ENCODE measurements at regions not wholly inside any gene's neighbourhood (a gene's known extent, or its start where the extent isn't known, plus 50 kb on each side); places are given as distances from the start of the nearest gene placed in this dataset.
"Not testable (repeated sequence)": the region's sequence is repeated elsewhere in the genome, so short reads cannot be mapped to it uniquely, and the experiment has no call there.

GRCh38 chr1:60257531-60257930 is 184.0 kb upstream of the C1orf87 start:
- Histone ChIP-seq H3K36me3 (replicated peaks in 1 of 2; ENCODE audit: control insufficient read depth in 2 of 2, insufficient read depth in 2 of 2, low read length in 2 of 2) (no peaks in the 10 kb centered on the region), H3K4me3 (ENCODE audit: low read length in 2 of 2) (no peak overlapping the region), H3K79me1 (ENCODE audit: low read depth, low read length) (no peaks in the 10 kb centered on the region), H3K9me3 (replicated peaks in 1 of 2; ENCODE audit: control insufficient read depth in 2 of 2, insufficient read depth in 1 of 2, low read depth in 1 of 2, low read length in 2 of 2) (no peaks in the 10 kb centered on the region), H3K18ac (ENCODE audit: low read length) (no peak overlapping the region), H2AFZ (ENCODE audit: low read length) (no peak overlapping the region), H4K8ac (ENCODE audit: low read depth, low read length) (no peak overlapping the region), H3K4ac (ENCODE audit: low read length) (no peak overlapping the region), H3K23ac (ENCODE audit: low read depth, low read length, poor library complexity) (no peak overlapping the region), H2BK12ac (ENCODE audit: low read length) (no peak overlapping the region), H2AK5ac (ENCODE audit: low read depth, low read length) (no peak overlapping the region), H3K14ac (ENCODE audit: low read length) (no peak overlapping the region), H3K9ac (ENCODE audit: low read depth, low read length, poor library complexity) (no peak overlapping the region), H3K4me2 (ENCODE audit: insufficient read depth, low read length, poor library complexity, severe bottlenecking) (no peak overlapping the region), H2BK15ac (ENCODE audit: low read length) (no peak overlapping the region), H3K27me3 (ENCODE audit: control insufficient read depth in 3 of 3, insufficient read depth in 3 of 3, low read depth in 1 of 3, low read length in 3 of 3) (no peaks in the 10 kb centered on the region), H2BK120ac (ENCODE audit: low read depth, low read length) (no peak overlapping the region), H4K91ac (ENCODE audit: low read depth, low read length, poor library complexity) (no peak overlapping the region), H3K4me1 (ENCODE audit: control insufficient read depth in 2 of 2, insufficient read depth in 1 of 2, low read depth in 1 of 2, low read length in 2 of 2) (no peaks in the 10 kb centered on the region), H3K27ac (replicated peaks; ENCODE audit: low read length) (no peak overlapping the region), H2BK5ac (ENCODE audit: low read length) (no peak overlapping the region)
- no peak for DNase-seq (ENCODE audit: low spot score)

DNA sequence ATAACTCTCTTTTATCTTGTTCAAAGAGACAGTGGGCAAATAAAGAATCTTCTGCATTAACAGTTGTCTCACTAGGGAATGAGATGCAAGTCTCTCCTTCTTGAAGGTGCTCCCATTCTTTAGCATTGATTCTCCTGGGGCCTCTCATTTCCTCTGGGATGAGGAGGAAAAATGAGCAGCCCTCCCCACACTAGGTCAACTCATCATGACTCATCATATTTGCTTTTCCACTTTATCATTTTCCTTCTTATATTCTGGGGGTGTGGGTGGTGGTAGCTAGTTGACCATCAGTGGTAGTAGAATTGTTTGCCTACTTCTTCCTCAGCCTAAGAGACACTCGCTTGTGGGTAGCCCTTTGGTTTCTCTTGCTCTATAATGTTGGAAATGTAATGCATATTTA is 182.0 kb upstream of the C1orf87 start:
- no peaks in the 10 kb centered on the region for H3K9me3 ChIP-seq (replicated peaks in 1 of 2; ENCODE audit: control insufficient read depth in 2 of 2, insufficient read depth in 1 of 2, low read depth in 1 of 2, low read length in 2 of 2)
- no peaks in the 10 kb centered on the region for H3K36me3 ChIP-seq (replicated peaks in 1 of 2; ENCODE audit: control insufficient read depth in 2 of 2, insufficient read depth in 2 of 2, low read length in 2 of 2)
- H3K4me1 ChIP-seq (ENCODE audit: control insufficient read depth in 2 of 2, insufficient read depth in 1 of 2, low read depth in 1 of 2, low read length in 2 of 2), result no peaks in the 10 kb centered on the region
- H2AFZ ChIP-seq (ENCODE audit: low read length), result no peak overlapping the region
- H4K8ac ChIP-seq (ENCODE audit: low read depth, low read length), result no peak overlapping the region
- no peak overlapping the region for H2BK5ac ChIP-seq (ENCODE audit: low read length)
- no peak overlapping the region for H4K91ac ChIP-seq (ENCODE audit: low read depth, low read length, poor library complexity)
- H3K27me3 ChIP-seq (ENCODE audit: control insufficient read depth in 3 of 3, insufficient read depth in 3 of 3, low read depth in 1 of 3, low read length in 3 of 3), result no peaks in the 10 kb centered on the region
- no peak overlapping the region for H2BK15ac ChIP-seq (ENCODE audit: low read length)
- H3K27ac ChIP-seq (replicated peaks; ENCODE audit: low read length), result no peak overlapping the region
- no peak overlapping the region for H2BK12ac ChIP-seq (ENCODE audit: low read length)
- DNase-seq (ENCODE audit: low spot score), result no peak
- no CpG with 5 or more reads among the region's 1 CpG for WGBS, 2 donors (ENCODE audit: extremely low coverage in 2 of 2, insufficient read length in 2 of 2, insufficient replicate concordance in 1 of 2)
- no peak overlapping the region for H3K23ac ChIP-seq (ENCODE audit: low read depth, low read length, poor library complexity)
- H3K4me2 ChIP-seq (ENCODE audit: insufficient read depth, low read length, poor library complexity, severe bottlenecking), result no peak overlapping the region
- no peak overlapping the region for H2AK5ac ChIP-seq (ENCODE audit: low read depth, low read length)
- no peak overlapping the region for H3K4ac ChIP-seq (ENCODE audit: low read length)
- no peak overlapping the region for H3K18ac ChIP-seq (ENCODE audit: low read length)
- no peak overlapping the region for H3K9ac ChIP-seq (ENCODE audit: low read depth, low read length, poor library complexity)
- no peak overlapping the region for H3K4me3 ChIP-seq (ENCODE audit: low read length in 2 of 2)
- no peaks in the 10 kb centered on the region for H3K79me1 ChIP-seq (ENCODE audit: low read depth, low read length)
- no peak overlapping the region for H2BK120ac ChIP-seq (ENCODE audit: low read depth, low read length)
- H3K14ac ChIP-seq (ENCODE audit: low read length), result no peak overlapping the region

- Histone ChIP-seq H3K4me3 (ENCODE audit: low read length in 2 of 2) (no peak overlapping the region), H4K91ac (ENCODE audit: low read depth, low read length, poor library complexity) (no peak overlapping the region), H3K79me1 (ENCODE audit: low read depth, low read length) (no peaks in the 10 kb centered on the region), H3K9ac (ENCODE audit: low read depth, low read length, poor library complexity) (no peak overlapping the region), H3K27me3 (ENCODE audit: control insufficient read depth in 3 of 3, insufficient read depth in 3 of 3, low read depth in 1 of 3, low read length in 3 of 3) (no peaks in the 10 kb centered on the region), H2BK5ac (ENCODE audit: low read length) (no peak overlapping the region), H3K18ac (ENCODE audit: low read length) (no peak overlapping the region), H3K9me3 (replicated peaks in 1 of 2; ENCODE audit: control insufficient read depth in 2 of 2, insufficient read depth in 1 of 2, low read depth in 1 of 2, low read length in 2 of 2) (no peaks in the 10 kb centered on the region), H3K27ac (replicated peaks; ENCODE audit: low read length) (no peak overlapping the region), H3K23ac (ENCODE audit: low read depth, low read length, poor library complexity) (no peak overlapping the region), H2AFZ (ENCODE audit: low read length) (no peak overlapping the region), H3K4me2 (ENCODE audit: insufficient read depth, low read length, poor library complexity, severe bottlenecking) (no peak overlapping the region), H3K4ac (ENCODE audit: low read length) (no peak overlapping the region), H2BK15ac (ENCODE audit: low read length) (no peak overlapping the region), H2BK120ac (ENCODE audit: low read depth, low read length) (no peak overlapping the region), H2AK5ac (ENCODE audit: low read depth, low read length) (no peak overlapping the region), H4K8ac (ENCODE audit: low read depth, low read length) (no peak overlapping the region), H3K36me3 (replicated peaks in 1 of 2; ENCODE audit: control insufficient read depth in 2 of 2, insufficient read depth in 2 of 2, low read length in 2 of 2) (no peaks in the 10 kb centered on the region), H2BK12ac (ENCODE audit: low read length) (no peak overlapping the region), H3K14ac (ENCODE audit: low read length) (no peak overlapping the region), H3K4me1 (ENCODE audit: control insufficient read depth in 2 of 2, insufficient read depth in 1 of 2, low read depth in 1 of 2, low read length in 2 of 2) (no peaks in the 10 kb centered on the region)
- WGBS, 2 donors (ENCODE audit: extremely low coverage in 2 of 2, insufficient read length in 2 of 2, insufficient replicate concordance in 1 of 2), result no CpG with 5 or more reads among the region's 2 CpGs
- DNase-seq (ENCODE audit: low spot score), result no peak
Observed at GRCh38 chr1:60251426-60251825, 177.9 kb upstream of the C1orf87 start.

- H3K9ac ChIP-seq (ENCODE audit: low read depth, low read length, poor library complexity); H2AFZ ChIP-seq (ENCODE audit: low read length); H3K4ac ChIP-seq (ENCODE audit: low read length); H3K9me3 ChIP-seq (replicated peaks in 1 of 2; ENCODE audit: control insufficient read depth in 2 of 2, insufficient read depth in 1 of 2, low read depth in 1 of 2, low read length in 2 of 2); H2BK120ac ChIP-seq (ENCODE audit: low read depth, low read length); H3K4me1 ChIP-seq (ENCODE audit: control insufficient read depth in 2 of 2, insufficient read depth in 1 of 2, low read depth in 1 of 2, low read length in 2 of 2); H3K23ac ChIP-seq (ENCODE audit: low read depth, low read length, poor library complexity); H3K18ac ChIP-seq (ENCODE audit: low read length); H2BK5ac ChIP-seq (ENCODE audit: low read length); H4K91ac ChIP-seq (ENCODE audit: low read depth, low read length, poor library complexity); H3K27ac ChIP-seq (replicated peaks; ENCODE audit: low read length); H3K4me3 ChIP-seq (ENCODE audit: low read length in 2 of 2); H3K14ac ChIP-seq (ENCODE audit: low read length); H3K36me3 ChIP-seq (replicated peaks in 1 of 2; ENCODE audit: control insufficient read depth in 2 of 2, insufficient read depth in 2 of 2, low read length in 2 of 2); H3K4me2 ChIP-seq (ENCODE audit: insufficient read depth, low read length, poor library complexity, severe bottlenecking); H2BK15ac ChIP-seq (ENCODE audit: low read length); H3K27me3 ChIP-seq (ENCODE audit: control insufficient read depth in 3 of 3, insufficient read depth in 3 of 3, low read depth in 1 of 3, low read length in 3 of 3); H2BK12ac ChIP-seq (ENCODE audit: low read length); H2AK5ac ChIP-seq (ENCODE audit: low read depth, low read length); DNase-seq (ENCODE audit: low spot score); H4K8ac ChIP-seq (ENCODE audit: low read depth, low read length); H3K79me1 ChIP-seq (ENCODE audit: low read depth, low read length): not testable (repeated sequence)
- WGBS, 2 donors (ENCODE audit: extremely low coverage in 2 of 2, insufficient read length in 2 of 2, insufficient replicate concordance in 1 of 2), result no CpG with 5 or more reads among the region's 1 CpG
Observed at GRCh38 chr1:60247467-60247866, 173.9 kb upstream of the C1orf87 start.
